NOMO-1 treated with DMSO at 0.1 percent for 48 hours (cell line): ENCODE measurements at regions not wholly inside any gene's neighbourhood (a gene's known extent, or its start where the extent isn't known, plus 50 kb on each side); places are given as distances from the start of the nearest gene placed in this dataset.

Source experiments
- DNase-seq: peaks from one replicate; lab custom pipeline; 2025; ENCODE audit not compliant: unreplicated experiment; lab: John Stamatoyannopoulos, UW

DNA sequence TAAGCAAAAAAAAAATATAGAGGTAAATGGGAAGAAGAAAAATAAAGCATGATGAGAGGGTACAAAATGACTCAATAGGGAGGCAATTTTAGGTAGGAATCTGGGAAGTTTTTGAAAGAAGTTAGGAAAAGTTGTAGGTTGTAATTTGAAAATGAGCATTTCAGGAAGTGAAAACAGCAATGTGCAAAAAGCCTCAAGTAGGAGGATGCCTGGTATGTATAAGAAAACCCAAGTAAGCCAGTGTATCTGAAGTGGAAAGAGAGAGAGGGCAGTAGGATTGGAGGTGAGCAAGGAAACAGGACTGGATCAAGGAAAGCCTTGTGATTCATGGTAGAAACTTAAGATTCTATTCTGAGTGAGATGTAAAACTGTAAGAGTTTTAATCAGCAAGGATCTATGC, 121.6 kb upstream of the SPRY2 start:
- peak; percentile 28 for DNase-seq

DNA sequence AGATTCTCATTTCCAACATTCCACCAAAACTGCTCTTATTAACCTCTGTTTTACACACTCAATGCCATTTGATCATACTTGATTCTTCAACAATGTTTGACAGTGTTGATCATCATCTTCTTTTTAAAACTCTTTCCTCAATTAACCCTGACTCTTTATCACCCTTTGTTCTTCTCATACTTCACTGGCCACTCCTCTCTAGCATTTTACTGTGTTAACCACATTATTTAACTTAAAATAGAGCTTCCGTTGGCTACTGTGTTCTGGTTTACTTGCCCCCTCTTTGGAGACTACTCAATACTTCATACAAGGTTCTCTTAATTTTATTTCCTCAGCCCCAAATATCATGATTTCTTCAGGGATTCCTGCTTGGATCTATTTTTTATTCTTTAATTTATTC, 121.1 kb upstream of the SPRY2 start:
- DNase-seq: peak; percentile 53

DNA sequence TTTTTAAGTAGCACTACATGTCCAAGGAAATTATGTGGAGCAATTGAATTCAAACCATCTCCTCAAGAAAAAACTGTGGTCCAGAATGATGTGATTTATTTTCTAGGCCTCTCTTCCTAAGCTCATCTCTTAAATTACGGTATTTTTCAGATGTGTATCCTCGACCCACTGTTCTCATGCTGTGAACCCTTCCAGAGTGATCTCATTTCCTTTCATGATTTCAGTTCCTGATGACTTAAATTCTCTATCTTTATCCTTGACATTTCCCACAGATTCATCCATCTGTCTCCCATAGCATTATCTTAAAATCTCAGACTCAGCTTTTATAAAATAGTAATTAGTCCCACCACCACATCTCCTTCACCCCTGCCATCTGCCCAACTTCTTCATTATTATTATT, 117.6 kb upstream of the SPRY2 start:
- no peak for DNase-seq

DNA sequence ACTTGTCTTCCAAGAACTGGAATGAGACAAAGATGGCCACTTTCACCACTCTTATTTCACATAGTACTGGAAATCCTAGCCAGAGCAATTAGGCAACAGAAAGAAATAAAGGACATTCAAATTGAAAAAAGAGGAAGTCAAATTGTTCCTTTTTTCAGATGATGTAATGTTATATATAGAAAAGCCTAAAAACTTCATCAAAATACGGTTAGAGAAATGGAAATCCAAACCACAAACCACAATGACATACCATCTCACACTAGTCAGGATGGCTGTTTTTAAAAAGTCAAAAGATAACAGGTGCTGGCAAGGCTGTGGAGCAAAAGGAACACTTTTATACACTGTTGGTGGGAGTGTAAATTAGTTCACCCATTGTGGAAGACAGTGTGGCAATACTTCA, 113.3 kb upstream of the SPRY2 start:
- DNase-seq: peak; percentile 96

DNA sequence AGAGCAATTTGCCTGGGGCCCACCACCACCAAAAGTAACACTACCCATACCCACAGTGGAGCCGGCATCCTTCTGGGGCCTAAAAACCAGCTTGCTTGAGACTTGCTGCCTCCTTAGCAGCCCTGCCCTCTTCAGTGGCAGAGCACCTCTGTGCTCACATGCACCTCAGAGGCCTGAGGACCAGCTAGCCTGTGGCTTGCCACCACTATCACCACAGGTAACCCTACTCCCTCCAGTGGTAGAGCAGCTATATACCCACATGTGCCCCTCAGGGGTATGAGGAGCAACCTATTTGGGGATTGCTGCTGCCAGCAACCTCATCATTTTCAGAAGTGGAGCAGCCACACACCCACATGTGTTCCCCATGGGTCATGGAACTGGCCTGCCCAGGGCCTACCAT, 111.4 kb upstream of the SPRY2 start:
- DNase-seq: no peak

DNA sequence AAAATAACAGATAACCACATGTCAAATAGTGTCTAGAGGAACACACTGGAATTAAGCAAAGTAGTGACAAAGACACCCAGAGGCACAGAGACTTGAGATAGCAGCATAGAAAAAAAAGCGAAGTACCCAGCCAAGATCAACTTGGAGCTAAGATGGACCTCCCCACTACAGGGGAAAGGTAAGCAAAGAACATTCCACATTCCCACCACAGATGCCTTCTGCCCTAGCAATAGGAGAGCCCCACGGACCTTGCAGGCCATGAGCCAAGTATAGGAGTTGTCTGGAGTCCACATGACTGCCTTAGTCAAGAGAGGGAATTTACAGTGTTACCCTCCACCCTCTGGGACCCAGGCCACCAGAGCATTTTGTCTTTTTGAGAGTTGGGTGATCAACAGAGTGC, 110.7 kb upstream of the SPRY2 start:
- DNase-seq: no peak

DNA sequence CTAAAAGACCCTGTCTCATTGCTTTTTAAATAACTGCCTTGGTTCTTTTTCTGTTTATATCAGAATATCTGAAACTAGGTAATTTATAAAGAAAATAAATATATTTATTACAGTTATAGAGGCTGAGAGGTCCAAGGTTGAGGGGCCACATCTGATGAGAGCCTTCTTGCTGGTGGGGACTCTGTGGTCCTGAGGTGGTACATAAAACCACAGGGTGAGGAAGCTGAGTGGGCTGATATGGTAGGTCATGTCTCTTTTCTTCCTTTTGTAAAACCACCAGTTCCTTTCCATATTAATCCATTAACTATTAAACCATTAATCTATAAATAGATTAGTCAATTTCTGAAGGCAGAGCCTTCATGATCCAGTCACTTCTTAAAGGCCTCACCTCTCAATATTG, 109.5 kb upstream of the SPRY2 start:
- DNase-seq: no peak

DNA sequence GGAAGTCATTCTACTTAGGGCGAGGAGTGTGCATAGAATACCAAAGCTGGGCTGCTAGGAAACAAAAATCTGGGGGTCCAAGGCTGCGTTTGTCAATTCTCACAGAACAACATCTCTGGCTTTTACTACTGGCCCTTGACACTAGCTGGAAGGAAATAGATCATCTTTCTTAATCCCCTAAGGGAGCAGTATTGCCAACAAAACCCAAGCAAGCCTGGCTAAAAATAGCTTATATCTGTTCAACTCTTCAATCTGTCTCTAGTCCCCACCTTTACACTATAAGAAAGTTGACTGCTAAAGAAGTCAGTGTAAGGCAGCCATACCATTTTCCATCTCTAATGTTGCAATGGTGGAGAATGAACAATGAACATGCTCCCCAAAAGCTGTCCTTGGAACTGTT, 107.8 kb upstream of the SPRY2 start:
- no peak for DNase-seq

DNA sequence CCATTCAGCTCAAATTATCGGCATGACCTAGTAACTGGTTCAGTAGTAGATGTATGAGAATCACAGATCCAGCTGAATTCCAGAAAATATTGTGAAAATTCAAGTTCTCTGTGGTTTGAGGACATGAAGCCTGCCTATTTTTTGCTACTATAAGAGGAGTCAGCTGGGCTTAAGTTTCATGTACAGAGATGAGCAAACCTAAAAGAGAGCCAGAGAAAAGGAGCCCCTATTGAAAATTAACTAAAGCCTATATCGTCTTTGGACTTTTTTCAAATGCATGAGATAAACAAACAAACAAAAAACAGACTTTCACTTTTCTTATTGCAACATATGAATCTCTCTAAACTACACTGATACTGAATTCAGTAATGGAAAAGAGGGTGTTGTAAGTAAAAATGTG, 106.8 kb upstream of the SPRY2 start:
- DNase-seq: no peak

DNA sequence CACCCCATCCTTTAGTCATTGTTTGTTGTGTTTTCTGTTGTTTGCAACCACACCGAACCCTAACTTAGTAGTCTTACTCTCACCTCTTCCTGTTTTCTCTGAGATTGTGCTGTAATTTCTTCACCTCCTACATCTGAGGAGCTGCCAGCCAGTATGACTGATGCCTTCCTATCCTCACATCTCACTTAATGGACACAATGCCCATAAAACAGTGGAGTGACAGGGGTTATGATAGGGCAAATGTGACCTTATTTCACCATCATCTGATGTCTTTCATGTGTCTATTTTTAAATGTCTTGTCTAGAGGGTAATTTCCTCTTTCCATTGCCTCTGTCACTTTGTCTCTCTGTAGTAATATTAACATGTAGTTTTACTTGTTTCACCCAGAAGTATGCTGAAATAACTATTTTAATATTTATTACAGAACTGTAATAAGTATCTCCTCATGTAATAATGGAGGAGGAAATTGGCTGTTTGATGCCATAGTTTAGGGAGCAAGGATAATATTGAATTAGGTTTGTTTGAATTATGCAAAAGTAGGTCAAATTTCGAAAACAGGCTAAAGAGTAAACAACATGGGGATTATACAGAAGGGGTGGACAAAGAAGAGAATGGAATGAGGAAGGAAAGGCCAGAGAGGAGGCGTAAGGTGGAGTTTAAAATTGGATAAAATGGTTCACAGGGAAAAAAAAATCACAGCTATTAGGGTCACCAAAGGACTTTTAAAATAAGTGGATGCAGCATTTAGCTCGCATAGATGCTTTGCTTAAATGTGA, 103.5 kb upstream of the SPRY2 start:
- DNase-seq: peak; percentile 97

DNA sequence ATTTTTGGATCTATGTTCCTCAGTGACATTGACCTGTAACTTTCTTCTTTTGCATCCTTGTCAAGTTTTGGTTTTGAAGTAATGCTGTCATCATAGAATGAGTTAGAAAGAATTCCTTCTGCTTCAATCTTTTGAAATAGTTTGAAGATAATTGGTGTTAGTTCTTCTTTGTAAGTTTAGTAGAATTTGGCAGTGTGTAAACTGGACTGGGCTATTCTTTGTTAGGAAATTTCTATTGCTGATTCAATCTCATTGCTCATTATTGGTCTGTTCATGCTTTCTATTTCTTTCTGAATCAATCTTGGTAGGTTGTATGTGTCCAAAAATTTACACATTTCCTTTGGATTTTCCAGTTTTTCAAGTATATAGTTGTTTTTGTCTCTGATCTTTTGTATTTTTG, 101.7 kb upstream of the SPRY2 start:
- no peak for DNase-seq

DNA sequence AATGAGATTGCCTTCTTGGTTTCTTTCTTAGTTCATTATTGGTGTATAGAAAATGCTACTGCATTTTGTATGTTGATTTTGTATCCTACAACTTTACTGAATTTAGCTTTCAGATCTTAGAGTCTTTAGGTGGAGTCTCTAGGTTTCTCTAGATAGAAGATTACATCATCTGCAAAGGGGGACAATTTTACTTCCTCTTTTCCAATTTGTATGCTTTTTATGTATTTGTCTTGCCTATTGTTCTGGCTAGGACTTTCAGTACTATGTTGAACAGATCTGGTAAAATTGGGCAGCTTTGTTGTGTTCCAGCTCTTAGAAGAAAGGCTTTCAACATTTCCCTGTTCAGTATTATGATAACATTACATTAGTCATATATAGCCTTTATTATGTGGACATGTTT, 101.0 kb upstream of the SPRY2 start:
- peak; percentile 79 for DNase-seq

DNA sequence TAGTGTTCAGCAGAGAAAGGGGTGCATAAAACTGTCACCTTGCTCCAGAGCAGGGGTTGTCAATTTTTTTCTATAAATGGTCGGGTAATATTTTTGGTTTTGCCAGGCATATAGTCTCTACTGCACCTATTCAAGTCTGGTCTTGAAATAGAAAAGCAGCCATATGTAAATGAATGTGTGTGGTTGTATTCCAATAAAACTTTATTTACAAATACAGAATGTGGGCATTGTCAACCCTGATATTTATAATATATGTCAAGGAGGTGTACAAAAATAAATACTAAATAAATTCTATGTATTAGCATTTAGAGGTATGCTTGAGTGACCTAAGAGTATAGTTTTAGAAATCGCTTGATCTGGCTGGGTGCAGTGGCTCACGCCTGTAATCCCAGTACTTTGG, 97.6 kb upstream of the SPRY2 start:
- no peak for DNase-seq

DNA sequence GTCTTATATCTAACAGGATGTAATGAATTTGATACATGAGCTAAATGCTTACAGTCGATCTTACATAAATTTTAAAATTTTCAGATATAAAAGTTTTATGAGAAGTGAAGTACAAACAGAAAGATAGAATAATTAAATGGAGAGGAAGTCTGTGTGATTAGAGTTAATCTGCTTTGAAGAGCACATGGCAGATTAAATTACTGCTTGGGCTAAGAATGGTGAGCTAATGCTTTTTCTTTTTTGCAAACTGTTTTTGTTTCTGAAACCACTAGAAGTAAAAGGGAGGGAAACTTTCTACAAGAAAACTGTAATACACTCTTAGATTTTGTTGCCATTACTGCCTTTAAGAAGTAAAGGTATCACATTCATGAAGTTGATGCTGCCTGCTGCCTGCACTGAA, 96.3 kb upstream of the SPRY2 start:
- no peak for DNase-seq

DNA sequence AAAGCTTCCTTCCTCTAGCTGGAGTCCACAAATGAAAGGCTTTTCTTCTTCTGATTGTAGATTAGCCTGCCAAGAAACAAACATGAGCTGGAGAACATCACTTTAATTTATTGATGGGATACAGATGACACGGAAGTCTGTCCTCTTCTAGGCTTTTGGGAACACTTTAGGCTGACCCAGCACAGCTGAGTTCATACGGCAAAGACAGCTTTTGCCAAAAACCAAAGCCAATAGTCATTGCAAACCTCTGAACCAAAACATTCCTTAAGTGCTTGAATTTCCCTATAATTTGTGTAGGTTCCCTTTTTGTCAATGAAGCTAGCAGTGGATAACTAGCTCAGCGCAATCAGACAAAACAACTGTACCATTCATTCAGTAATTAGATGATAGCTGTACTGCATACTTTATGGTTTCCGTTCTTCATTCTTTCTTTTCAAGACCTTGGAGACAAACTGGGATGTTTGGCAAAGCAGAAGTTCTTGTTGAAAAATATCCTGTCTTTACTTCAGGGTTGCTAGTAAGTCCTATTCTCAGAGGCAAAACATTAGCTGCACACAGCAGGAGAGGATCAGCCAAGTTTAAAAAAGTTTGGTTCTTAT, 95.7 kb upstream of the SPRY2 start:
- peak; percentile 6 for DNase-seq

DNA sequence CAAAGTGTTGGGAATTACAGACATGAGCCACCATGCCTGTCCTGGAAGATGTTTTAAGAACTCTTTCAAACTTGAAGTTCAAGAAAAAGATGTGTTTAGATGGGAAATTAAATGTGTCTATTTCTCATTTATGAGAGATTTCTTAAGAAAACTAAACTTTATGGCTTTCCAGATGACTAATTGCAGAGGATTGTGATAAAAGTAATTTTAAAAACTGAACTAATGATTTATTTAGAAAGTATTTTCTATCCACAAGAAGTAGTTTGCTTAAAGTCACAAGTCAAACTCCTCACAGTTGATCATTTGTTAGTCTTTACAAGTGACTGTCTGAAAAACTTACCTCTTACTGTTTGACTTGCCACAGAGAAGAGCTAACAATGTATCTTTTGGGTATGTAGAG, 89.6 kb upstream of the SPRY2 start:
- DNase-seq: no peak

DNA sequence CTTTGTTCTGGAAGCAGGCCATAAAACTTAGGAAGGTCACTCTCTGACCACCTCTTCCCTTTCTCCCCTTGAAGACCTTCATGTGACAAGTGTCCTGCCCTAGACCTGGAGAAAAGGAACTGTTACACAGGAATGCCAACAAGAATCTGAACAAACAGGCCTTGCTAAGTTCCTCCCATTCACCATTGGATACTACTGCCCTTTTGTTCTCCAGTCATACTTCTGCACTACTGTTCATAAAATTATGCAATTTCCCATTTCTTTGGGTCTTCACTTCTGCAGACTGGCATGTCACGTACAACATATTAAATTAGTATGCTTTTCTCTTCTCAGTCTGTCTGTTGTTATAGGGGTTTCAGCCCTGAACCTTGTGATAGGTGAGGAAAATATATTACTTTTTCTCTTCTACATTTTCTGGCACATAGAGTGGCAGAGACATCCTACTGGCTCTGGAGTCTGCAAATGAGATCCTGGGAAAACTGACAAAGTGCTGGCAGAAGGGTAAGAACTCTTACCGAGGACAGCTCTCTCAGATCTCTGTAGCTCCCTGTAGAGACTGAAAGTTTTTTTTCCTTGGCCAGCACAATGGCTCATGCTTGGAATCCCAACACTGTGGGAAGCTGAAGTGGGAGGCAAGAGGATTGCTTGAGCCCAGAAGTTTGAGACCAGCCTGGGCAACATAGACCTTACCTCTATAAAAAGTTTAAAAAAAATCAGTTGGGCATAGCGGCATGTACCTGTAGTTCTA, 87.6 kb upstream of the SPRY2 start:
- peak; percentile 62 for DNase-seq

DNA sequence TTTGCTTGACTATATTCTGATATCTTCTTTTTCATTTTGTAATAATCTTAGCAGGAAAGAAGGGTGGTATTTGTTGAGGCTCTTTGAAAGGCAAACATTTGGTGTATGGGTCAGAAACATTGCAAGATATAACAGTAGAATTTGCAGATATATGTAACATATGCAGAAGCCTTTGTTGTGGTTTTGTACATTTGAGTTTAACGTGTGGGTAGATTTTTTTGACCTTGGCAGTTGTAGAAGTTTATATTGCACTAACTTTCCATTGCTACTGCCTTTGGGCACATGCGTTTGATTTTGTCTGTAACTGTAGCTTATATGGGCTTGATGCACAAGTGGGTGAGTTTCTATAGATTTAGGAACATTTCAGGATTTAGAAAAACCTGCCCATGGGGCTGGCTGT, 78.5 kb upstream of the SPRY2 start:
- DNase-seq: no peak

DNA sequence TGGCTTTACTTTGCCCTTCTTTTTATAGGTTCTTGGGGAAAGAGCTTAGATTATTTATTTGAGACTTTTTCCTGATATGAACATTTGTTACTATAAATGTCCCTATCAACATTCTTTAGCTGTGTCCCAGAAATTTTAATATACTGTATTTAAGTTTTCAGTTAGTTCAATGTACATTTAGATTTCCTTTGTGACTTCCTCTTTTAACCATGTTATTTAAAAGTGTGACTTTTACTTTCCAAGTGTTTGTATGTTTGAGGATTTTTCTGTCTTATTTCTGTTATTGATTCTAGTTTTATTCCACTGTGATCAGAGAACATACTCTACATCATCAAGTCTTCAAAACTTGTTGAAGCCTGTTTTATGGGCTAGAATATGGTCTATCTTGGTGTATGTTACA, 72.7 kb upstream of the SPRY2 start:
- peak; percentile 3 for DNase-seq

DNA sequence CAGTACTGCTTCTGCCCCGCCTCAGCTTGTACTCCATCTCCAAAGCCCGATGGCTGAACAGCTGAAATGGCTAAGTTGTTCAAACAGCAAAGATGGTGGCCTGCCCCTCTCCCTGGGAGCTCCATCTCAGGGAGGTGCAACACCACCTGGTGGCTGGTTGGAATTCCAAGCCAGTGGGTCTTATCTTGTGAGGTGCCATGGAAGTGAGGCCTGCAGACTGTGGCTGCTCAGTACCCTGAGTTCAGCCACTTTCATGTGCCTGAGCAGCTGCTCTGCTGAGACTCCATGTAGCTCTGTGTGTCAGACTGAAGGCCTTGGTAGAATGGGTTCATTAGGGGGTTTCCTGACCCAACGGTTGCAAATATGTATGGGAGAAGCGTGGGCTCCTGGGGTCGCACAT, 67.3 kb upstream of the SPRY2 start:
- no peak for DNase-seq

DNA sequence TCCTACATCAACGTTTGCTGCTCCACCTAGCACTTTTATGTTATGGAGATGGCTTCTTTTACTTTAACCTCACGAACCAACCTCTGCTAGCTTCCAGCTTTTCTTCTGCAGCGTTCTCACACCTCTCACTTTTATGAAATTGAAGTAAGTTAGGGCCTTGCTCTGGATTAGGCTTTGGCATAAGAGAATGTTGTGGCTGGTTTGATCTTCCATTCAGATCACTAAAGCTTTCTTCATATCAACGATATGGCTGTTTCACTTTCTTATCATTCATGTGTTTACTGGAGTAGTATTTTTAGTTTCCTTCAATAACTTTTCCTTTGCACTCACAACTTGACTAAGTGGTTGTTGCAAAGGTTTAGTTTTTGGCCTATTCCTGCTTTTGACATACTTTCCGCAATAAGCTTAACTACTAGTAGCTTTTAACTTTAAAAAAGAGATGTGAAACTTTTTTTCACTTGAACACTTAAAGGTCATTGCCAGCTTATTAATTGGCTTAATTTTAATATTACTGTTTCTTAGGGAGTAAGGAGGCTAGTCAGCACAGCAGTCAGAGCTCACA, 60.0 kb upstream of the SPRY2 start:
- peak; percentile 30 for DNase-seq
